HG02970 (cell line): ENCODE measurements at regions not wholly inside any gene's neighbourhood (a gene's known extent, or its start where the extent isn't known, plus 50 kb on each side); places are given as distances from the start of the nearest gene placed in this dataset.
"Not testable (repeated sequence)": the region's sequence is repeated elsewhere in the genome, so short reads cannot be mapped to it uniquely, and the experiment has no call there.

Source experiments
- ATAC-seq: cut with Tn5 transposase; IDR thresholded peaks from one replicate; pipeline ENCODE4 v1.9.1; 2021; ENCODE audit warnings: mild to moderate bottlenecking, moderate library complexity, moderate number of reproducible peaks; ENCODE audit not compliant: unreplicated experiment, low FRiP score

- ATAC-seq, result no peak
Measured at GRCh38 chr2:52292801-52293200, 1260.9 kb upstream of the NRXN1 start.

DNA sequence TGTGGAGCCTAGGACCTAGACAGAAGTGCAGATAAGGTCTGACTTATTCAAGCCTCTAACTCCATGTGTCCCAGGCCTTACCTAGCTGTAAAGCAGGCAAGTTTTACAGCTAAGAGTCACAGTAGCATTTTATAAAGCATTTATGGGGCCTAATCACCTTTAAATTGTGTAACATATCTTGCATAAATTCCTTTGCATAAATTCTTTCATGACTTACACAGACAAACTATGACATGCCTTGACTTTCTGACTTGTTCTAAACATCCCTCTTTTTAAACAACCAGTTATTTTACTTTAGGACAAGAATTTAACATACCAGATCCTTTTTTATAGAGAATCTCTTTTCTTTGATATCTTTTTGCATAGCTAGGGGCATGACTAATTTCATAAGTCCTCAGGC is 1257.8 kb upstream of the NRXN1 start:
- ATAC-seq, result no peak

DNA sequence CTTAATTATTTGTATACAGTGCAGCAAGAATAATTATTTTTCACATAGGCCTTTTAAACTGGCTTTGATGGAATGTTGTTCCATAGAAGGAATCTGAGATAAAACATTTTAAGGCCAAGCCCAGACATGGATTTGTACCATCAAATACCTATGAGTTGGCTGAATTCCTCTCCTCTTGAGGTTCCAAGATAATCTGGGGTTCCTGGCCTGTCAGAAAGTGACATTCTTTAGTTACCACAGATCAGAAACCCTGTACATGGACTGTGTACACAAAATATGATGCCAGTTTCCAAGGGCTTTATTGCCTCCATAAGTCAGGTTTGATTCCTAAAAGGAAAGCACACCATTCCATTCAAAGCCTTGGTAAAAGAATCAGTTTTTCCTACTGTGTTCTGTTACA is 1256.7 kb upstream of the NRXN1 start:
- ATAC-seq, result no peak

DNA sequence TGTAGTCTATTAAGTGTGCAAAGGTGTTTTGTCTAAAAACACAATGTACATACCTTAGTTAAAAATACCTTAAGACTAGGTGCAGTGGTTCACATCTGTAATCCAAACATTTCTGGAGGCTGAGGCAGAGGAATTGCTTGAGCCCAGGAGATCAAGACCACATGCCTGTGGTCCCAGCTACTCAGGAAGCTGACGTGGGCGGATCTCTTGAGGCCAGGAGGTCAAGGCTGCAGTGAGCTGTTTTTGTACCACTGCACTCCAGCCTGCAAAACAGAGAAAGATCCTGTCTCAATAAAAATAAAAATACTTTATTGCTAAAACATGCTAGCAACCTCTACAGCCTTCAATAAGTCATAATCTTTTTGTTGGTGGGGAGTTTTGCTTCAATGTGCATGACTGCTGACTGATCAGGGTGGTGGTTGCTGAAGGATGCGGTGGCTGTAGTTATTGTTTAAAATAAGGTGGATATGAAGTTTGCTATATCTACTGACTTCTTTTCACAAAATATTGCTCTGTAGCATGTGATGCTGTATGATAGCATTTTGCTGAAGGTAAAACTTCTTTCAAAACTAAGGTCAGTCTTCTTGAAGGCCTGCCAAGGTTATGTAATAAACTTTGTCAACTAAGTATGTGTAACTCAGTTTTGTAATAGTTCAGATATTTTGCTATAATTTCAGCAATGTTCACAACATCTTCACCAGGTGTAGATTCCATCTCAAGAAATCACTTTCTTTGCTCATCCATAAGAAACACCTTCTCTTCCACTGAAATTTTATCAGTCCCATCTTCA is 1238.0 kb upstream of the NRXN1 start:
- no peak for ATAC-seq

- no peak for ATAC-seq
Measured at GRCh38 chr2:52264911-52265310, 1233.0 kb upstream of the NRXN1 start.

DNA sequence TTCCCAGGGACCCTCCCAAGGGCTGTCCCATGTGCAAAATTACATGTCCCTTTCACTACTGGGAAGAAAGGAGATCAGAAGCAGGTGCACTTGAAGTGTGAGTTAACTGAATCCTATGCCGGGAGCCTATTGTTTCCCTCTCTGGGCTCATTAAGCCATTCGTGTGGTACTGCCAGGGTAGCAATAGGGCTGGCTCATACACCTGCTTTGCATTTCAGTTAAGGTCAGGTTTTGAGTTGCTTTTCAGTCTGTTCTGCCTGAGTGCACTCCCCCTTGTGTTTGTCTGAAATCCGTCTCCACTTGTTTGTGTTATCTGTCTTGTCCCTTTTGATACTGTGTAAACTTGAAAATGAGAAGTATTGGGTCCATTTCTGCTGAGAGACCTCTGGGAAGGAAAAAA is 1232.6 kb upstream of the NRXN1 start:
- no peak for ATAC-seq

GRCh38 chr2:52260904-52261303 is 1229.0 kb upstream of the NRXN1 start:
- ATAC-seq, result no peak

DNA sequence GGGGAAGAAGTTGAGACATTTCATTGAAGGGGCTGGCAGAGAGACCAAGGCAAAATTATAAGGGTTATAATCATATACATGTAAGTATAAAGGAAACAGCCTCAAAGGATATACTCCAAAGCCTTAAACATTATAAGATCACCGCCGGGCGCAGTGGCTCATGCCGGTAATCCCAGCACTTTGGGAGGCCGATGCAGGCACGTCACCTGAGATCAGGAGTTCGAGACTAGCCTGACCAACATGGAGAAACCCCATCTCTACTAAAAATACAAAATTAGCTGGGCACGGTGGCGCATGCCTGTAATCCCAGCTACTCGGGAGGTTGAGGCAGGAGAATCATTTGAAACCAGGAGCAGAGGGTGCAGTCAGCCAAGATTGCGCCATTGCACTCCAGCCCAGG is 1227.0 kb upstream of the NRXN1 start:
- not testable (repeated sequence) for ATAC-seq

DNA sequence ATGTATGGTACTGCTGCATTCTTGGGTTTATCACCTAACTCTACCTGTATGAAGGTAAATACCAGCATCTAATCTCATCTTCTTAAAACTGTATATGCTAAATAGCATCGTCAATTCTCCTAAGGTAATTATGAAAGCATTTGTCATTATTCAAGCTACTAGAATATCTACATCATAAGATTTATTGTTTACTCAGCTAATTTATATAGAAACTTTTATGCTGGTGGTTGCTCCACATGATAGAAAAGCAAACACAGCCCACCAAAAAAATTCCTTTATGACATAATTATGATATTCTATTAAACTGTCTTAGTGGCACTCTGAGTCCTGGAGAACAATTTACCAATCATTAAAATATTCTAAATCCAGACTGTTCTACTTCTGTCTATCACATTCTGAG is 1226.1 kb upstream of the NRXN1 start:
- ATAC-seq, result no peak

DNA sequence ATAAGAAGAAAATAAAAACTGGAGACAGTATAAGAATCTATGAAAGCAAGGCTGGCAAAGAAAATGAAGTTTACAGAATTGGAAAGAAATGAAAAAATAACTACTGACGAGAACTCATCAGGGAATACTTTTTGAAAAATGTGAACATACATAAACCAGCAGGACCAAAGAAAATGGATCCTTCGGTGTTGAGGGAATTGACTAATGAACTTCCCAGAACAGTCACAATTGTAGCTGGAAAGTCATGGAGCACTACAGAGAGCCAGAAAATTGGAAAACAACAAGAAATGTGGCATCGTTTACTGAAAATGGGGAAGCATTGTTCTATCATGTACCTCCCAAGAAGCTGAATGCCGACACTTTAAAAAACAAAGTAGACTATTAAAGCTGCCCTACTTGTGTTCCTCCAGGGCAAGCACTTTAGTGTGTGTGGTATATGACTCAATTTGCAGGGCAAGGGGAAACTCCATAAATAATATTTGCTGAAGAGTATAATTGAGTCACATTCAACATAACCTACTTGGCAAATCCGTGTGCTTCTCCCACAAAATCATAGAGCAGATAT is 1221.6 kb upstream of the NRXN1 start:
- ATAC-seq, result no peak

DNA sequence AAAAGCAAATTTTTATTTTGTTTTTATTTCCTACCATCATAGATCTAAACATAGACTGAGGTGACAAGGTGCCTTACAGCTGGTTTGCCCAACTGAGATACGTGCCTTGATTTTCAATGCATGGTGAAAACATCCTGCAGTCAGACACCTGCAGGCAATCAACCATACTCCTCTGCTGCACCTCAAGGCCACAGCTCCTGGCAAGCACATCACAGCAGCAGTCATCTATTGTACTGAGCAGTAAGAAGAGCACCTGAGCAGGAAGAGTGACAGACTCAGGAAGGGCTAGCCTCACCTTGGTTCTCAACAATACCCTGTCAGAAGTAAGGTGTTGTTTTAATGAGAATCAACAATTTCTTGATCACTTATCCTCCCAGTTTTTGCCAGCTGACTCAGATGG is 1206.8 kb upstream of the NRXN1 start:
- ATAC-seq, result no peak

DNA sequence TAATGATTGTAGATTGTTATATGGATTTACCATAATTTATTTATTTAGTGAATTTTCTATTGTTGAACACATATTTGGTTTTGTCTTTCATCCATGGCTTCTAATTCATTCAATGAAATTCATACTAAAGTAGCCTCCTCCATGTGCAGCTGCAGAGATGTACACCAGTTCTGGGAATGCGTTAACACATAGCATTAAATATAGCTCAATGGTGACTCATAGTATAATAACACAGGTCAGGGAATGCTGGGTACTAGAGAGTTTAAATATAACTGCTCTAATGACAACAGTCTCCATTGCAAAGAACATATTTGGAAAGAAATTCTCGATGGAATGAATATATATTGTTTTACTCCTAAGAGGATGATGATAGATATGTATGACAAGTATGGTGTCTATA is 1190.2 kb upstream of the NRXN1 start:
- no peak for ATAC-seq

DNA sequence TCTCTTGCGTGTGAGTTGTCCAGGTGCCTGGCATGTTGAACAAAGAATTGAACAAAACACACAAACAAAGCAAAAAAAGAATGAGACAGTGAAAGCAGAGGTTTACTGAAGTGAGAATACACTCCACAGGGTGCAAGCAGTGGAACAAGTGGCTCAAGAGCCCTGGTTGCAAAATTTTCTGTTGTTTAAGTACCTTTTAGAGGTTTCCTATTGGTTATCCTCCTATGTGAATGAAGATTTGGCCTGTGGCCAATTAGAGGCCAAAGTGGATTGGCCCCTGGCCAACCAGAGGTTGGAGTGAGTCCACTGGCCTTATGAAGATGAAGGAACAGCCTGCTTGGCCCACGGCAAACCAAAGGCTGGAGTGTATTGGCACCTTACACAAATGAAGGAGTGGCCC is 1188.5 kb upstream of the NRXN1 start:
- no peak for ATAC-seq

GRCh38 chr2:52210611-52211010 is 1178.7 kb upstream of the NRXN1 start:
- ATAC-seq, result no peak

DNA sequence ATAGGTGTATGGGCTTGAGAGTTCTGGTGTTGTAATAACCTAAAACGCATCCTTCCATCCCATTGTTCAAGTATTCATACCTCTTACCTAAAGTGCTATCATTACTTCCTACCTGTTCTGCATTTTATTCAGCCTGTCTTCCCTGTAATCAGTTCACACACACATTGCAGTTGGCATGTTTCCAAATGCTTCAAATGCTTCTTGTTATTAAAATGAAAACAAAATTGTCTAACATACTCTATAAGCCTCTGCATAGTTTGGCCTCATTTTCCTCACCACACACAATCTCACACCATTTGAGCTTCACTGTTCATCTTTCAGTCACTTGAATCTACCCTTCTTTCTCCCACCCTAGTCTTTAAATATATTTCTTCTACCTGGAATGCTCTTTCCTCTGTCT is 1178.2 kb upstream of the NRXN1 start:
- ATAC-seq, result no peak

DNA sequence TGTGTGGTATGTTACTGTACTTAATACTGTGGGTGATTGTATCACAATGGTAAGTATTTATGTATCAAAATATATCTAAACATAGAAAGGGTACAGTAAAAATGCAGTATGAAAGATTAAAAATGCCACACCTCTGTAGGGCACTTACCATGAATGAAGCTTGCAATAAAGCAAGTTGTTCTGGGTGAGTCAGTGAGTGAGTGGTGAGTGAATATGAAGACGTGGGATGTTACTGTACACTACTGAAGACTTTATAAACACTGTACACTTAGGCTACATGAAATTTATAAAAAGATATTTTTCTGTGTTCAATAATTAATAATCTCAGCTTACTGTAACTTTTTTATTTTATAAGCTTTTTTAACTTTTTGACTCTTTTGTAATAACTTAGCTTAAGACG is 1162.4 kb upstream of the NRXN1 start:
- ATAC-seq, result no peak

DNA sequence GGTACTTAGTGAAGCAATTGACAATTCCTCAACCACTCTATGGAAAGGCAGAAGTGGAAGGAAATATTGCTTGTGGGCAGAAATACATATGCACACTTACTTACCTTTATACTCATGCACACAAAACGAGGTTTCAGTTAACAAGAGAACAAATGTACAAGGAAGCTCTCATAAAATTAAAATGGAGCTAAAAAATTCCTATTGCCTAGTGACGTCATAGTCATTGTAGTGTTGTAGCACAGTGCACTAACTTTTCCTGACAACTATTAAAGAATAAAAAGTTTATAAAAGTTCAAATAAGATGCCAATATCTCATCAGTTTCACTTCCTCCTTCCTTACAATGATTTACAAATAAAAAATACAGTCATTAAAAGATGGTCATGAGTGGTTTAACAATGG is 1161.9 kb upstream of the NRXN1 start:
- no peak for ATAC-seq

DNA sequence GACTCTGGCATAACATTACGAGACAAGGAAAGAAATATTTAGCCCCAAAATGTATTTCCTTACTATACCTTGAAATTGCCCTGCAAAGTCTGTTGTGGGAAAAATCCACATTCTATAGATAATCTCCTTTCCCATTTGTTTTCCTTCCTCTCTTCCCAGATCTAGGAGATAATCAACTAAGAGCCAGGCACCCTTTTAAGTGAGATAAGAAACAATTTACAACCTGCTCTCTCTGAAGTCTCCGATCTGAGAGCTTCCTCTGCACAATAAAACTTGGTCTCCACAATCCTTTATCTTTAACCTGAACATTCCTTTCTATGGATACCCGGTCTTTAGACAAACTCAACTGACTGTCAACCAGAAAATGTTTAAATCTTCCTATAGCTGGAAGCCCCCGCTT is 1160.7 kb upstream of the NRXN1 start:
- no peak for ATAC-seq

GRCh38 chr2:52181080-52181479 is 1149.1 kb upstream of the NRXN1 start:
- no peak for ATAC-seq

DNA sequence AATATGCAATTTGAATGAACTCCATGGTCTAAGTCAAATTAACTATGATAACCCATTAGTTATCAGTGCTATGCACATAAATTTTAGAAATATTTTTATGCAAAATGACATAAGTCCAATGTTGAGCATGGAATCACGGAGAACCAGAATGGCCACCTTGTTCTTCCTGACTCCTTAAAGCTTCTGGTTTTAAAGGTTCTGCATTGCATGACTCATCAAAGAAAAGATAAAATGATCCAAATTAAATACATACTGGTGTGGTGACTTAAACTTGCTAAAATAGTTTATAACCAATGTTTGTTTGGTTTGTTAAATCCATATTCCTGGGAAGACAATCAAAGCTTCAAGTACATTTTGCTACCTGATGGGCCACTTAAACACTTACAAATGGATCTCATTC is 1146.9 kb upstream of the NRXN1 start:
- no peak for ATAC-seq

- ATAC-seq, result no peak
Measured at GRCh38 chr2:52145005-52145404, 1113.1 kb upstream of the NRXN1 start.

GRCh38 chr2:52144590-52144989 is 1112.7 kb upstream of the NRXN1 start:
- no peak for ATAC-seq
